GM12878 (cell line): ENCODE measurements at regions not wholly inside any gene's neighbourhood (a gene's known extent, or its start where the extent isn't known, plus 50 kb on each side); places are given as distances from the start of the nearest gene placed in this dataset.
"Not testable (repeated sequence)": the region's sequence is repeated elsewhere in the genome, so short reads cannot be mapped to it uniquely, and the experiment has no call there.

Source experiments
- ATAC-seq: fragments of 200-7000 bp; cut with Tn5 transposase; 3 replicates; pipeline ENCODE4 v1.9.1; 2020; ENCODE audit warnings: mild to moderate bottlenecking, moderate library complexity
- BruUV-seq: library from RNA; stranded (reverse); fragments of 400-500 nt; replicated peaks from 2 replicates; lab custom pipeline; 2021; lab: Mats Ljungman, UMichigan
- CTCF ChIA-PET: fragments of 300-600 bp; sonication (Branson Sonifier 250); formaldehyde crosslinking; extraction: SDS; loops from one replicate; lab custom pipeline; 2021; ENCODE audit warnings: inconsistent platforms; lab: Yijun Ruan, JAX
- POLR2A ChIA-PET: fragments of 350-600 bp; formaldehyde crosslinking; extraction: SDS; loops from one replicate; lab custom pipeline; 2021; ENCODE audit warnings: inconsistent platforms; lab: Charles Lee
- RAD21 ChIA-PET: fragments of 300-600 bp; sonication (Branson Sonifier 250); formaldehyde crosslinking; loops from one replicate; lab custom pipeline; 2023; ENCODE audit warnings: antibody characterized with exemption; ENCODE audit not compliant: unreplicated experiment; lab: Charles Lee
- SMC1A ChIA-PET: fragments of 300-600 bp; sonication (Branson Sonifier 250); formaldehyde crosslinking; loops from one replicate; lab custom pipeline; 2023; ENCODE audit not compliant: unreplicated experiment, uncharacterized antibody; lab: Charles Lee
- DNase-seq: peaks from one replicate; pipeline ENCODE4 v3.0.0-alpha.2; 2011; ENCODE audit warnings: low read depth, low spot score
- FAIRE-seq: peaks from 3 replicates; lab custom pipeline; 2011; peaks lifted over from hg19 to GRCh38; lab: Jason Lieb, UNC
- H2AFZ ChIP-seq: 2 replicates; pipeline ENCODE4 v1.6.0; 2011; ENCODE audit warnings: low read depth, low read length, control low read depth; ENCODE audit not compliant: control insufficient read depth
- H3K27ac ChIP-seq: 2 replicates; pipeline ENCODE4 v1.5.1; 2011; ENCODE audit warnings: control low read depth; ENCODE audit not compliant: control insufficient read depth, insufficient read depth
- H3K27me3 ChIP-seq, 2 experiments: replicated peaks in 1 of 2; 2 replicates each; pipeline versions ENCODE4 v1.6.0 to v1.6.1; 2011; ENCODE audit warnings: low read length in 1 of 2; ENCODE audit not compliant: control insufficient read depth in 2 of 2, insufficient read depth in 2 of 2
- H3K36me3 ChIP-seq, 2 experiments: 2 replicates each; pipeline ENCODE4 v1.5.1; 2011; ENCODE audit warnings: low read length in 1 of 2; ENCODE audit not compliant: control insufficient read depth in 2 of 2, insufficient read depth in 2 of 2
- H3K4me1 ChIP-seq: 2 replicates; pipeline ENCODE4 v1.6.1; 2011; ENCODE audit warnings: mild to moderate bottlenecking, low read length, moderate library complexity, mixed read lengths; ENCODE audit not compliant: control insufficient read depth, insufficient read depth
- H3K4me2 ChIP-seq: 2 replicates; pipeline ENCODE4 v1.6.0; 2011; ENCODE audit warnings: control low read depth; ENCODE audit not compliant: control insufficient read depth, insufficient read depth
- H3K4me3 ChIP-seq: fragments of 200-600 bp; sonication (generic); 2 replicates; pipeline ENCODE4 v1.5.1; 2016
- H3K79me2 ChIP-seq: 2 replicates; pipeline ENCODE4 v1.6.0; 2011; ENCODE audit warnings: low read length; ENCODE audit not compliant: control insufficient read depth, insufficient read depth
- H3K9ac ChIP-seq: 2 replicates; pipeline ENCODE4 v1.8.0; 2011; ENCODE audit warnings: low read length, control low read depth, mixed read lengths; ENCODE audit not compliant: control insufficient read depth, insufficient read depth
- H3K9me3 ChIP-seq: replicated peaks from 3 replicates; pipeline ENCODE4 v1.5.1; 2011; ENCODE audit warnings: mild to moderate bottlenecking, low read length; ENCODE audit not compliant: control insufficient read depth, insufficient read depth
- H4K20me1 ChIP-seq: 2 replicates; pipeline ENCODE4 v1.6.0; 2011; ENCODE audit not compliant: control insufficient read depth, insufficient read depth
- MEF2A ChIP-seq: IDR thresholded peaks from 2 replicates; pipeline ENCODE4 v1.6.1; 2011; ENCODE audit warnings: low read depth, mild to moderate bottlenecking, low read length, moderate library complexity; ENCODE audit not compliant: insufficient read depth
- MTA3 ChIP-seq: IDR thresholded peaks from 2 replicates; pipeline ENCODE4 v1.6.1; 2012; ENCODE audit warnings: low read length, inconsistent platforms, borderline replicate concordance
- RELA ChIP-seq: fragments of 450-650 bp; IDR thresholded peaks from 2 replicates; pipeline ENCODE4 v1.8.0; 2014; ENCODE audit warnings: borderline replicate concordance; ENCODE audit not compliant: partially characterized antibody
- RFX5 ChIP-seq: IDR thresholded peaks from 2 replicates; pipeline ENCODE4 v1.6.1; 2011; ENCODE audit warnings: low read depth, low read length, improper control_type of control experiment
- ZNF274 ChIP-seq: IDR thresholded peaks from one replicate; pipeline ENCODE4 v1.8.0; 2011; ENCODE audit not compliant: insufficient read length, insufficient read depth
- WGBS: methylation state at CpG from one replicate; pipeline ENCODE4 v1.1.6; 2016; ENCODE audit warnings: low lambda C conversion rate; ENCODE audit not compliant: insufficient replicate concordance, insufficient coverage; ENCODE audit errors: missing lambda C conversion rate; 5-methylcytosine and 5-hydroxymethylcytosine counted together
- in situ Hi-C: fragments of 300-500 bp; cut with MboI; formaldehyde crosslinking; loops from 9 replicates; pipeline ENCODE4 v1.14.3; 2018; ENCODE audit warnings: mixed read lengths
- intact Hi-C: fragments of 100-400 bp; cut with micrococcal nuclease; formaldehyde crosslinking; loops from one replicate; pipeline ENCODE4 v1.14.2; 2022; ENCODE audit not compliant: unreplicated experiment
- TF ChIP-seq, protein P1 (sequence below): fragments of 450-650 bp; formaldehyde crosslinking; IDR thresholded peaks from 2 replicates; pipeline ENCODE4 v1.4.0; 2020; ENCODE audit warnings: mild to moderate bottlenecking, moderate library complexity

DNA sequence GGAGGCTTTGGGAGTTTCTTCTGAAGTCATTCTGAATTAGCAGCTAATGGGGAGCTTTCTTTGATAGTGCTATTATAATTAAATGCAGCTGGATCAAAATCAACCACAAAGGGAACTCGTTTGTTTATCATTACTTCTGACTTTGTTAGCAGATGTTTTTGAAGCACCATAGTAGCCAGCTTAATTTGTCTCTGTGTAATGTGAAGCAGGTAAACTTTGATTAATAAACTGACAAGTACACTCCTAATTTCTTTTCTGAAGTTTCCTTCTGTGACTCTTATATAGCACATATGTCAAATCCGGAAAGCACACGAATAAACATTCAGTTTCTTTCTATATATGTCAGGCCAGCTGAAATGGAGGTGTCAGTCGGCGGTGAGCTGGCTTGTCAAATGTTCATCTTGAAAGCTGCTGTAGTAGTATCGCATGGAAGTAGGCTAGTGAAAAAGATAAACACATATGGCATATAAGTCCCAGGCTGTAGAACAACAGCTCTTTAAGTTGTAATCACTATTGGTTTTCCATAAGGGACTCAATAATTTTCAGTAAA is 451.9 kb upstream of the ZEB2 start (continued):
- TF ChIP-seq RELA (no peak), MTA3 (no peak), RFX5 (no peak), MEF2A (no peak), ZNF274 (no peak)
- TF ChIP-seq, protein P1, sequence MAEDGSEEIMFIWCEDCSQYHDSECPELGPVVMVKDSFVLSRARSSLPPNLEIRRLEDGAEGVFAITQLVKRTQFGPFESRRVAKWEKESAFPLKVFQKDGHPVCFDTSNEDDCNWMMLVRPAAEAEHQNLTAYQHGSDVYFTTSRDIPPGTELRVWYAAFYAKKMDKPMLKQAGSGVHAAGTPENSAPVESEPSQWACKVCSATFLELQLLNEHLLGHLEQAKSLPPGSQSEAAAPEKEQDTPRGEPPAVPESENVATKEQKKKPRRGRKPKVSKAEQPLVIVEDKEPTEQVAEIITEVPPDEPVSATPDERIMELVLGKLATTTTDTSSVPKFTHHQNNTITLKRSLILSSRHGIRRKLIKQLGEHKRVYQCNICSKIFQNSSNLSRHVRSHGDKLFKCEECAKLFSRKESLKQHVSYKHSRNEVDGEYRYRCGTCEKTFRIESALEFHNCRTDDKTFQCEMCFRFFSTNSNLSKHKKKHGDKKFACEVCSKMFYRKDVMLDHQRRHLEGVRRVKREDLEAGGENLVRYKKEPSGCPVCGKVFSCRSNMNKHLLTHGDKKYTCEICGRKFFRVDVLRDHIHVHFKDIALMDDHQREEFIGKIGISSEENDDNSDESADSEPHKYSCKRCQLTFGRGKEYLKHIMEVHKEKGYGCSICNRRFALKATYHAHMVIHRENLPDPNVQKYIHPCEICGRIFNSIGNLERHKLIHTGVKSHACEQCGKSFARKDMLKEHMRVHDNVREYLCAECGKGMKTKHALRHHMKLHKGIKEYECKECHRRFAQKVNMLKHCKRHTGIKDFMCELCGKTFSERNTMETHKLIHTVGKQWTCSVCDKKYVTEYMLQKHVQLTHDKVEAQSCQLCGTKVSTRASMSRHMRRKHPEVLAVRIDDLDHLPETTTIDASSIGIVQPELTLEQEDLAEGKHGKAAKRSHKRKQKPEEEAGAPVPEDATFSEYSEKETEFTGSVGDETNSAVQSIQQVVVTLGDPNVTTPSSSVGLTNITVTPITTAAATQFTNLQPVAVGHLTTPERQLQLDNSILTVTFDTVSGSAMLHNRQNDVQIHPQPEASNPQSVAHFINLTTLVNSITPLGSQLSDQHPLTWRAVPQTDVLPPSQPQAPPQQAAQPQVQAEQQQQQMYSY (CRISPR knock-in tag) = no peak

DNA sequence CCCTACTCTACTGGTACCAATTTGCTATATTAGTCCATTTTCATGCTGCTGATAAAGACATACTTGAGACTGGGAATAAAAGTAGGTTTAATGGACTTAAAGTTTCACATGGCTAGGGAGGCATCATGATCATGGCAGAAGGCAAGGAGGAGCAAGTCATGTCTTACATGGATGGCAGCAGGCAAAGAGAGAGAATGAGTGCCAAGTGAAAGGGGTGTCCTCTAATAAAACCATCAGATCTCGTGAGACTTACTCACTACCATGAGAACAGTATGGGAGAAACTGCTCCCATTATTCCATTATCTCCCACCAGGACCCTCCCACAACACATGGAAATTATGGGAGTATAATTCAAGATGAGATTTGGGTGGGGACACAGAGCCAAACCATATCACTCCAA is 450.5 kb upstream of the ZEB2 start:
- in situ Hi-C loops, H3K4me2 ChIP-seq, intact Hi-C loops, RAD21 ChIA-PET, H2AFZ ChIP-seq, H4K20me1 ChIP-seq, H3K27me3 ChIP-seq, BruUV-seq, H3K79me2 ChIP-seq, POLR2A ChIA-PET, FAIRE-seq, DNase-seq, H3K27ac ChIP-seq, SMC1A ChIA-PET, ATAC-seq, H3K36me3 ChIP-seq, CTCF ChIA-PET, H3K9ac ChIP-seq, H3K4me3 ChIP-seq, H3K9me3 ChIP-seq, H3K4me1 ChIP-seq: not testable (repeated sequence)
- WGBS = 13% methylated on average over 1 of the region's 1 CpG

DNA sequence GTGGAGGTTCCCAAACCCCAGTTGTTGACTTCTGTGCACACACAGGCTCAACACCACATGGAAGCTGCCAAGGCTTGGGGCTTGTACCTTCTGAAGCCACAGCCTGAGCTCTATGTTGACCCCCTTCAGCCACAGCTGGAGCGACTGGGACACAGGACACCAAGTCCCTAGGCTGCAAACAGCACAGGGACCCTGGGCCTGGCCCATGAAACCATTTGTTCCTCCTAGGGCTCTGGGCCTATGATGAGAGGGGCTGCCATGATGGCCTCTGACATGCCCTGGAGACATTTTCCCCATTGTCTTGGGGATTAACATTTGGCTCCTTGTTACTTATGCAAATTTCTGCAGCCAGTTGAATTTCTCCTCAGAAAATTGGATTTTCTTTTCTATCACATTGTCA is 449.6 kb upstream of the ZEB2 start:
- CTCF ChIA-PET, in situ Hi-C loops, FAIRE-seq, H3K4me1 ChIP-seq, H3K9me3 ChIP-seq, H3K36me3 ChIP-seq, H3K27ac ChIP-seq, POLR2A ChIA-PET, BruUV-seq, SMC1A ChIA-PET, H3K9ac ChIP-seq, H3K79me2 ChIP-seq, ATAC-seq, H3K27me3 ChIP-seq, RAD21 ChIA-PET, intact Hi-C loops, H4K20me1 ChIP-seq, H2AFZ ChIP-seq, H3K4me2 ChIP-seq, DNase-seq, H3K4me3 ChIP-seq: not testable (repeated sequence)
- 0% methylated on average over 1 of the region's 1 CpG for WGBS
